ENCODE measurements at regions not wholly inside any gene's neighbourhood (a gene's known extent, or its start where the extent isn't known, plus 50 kb on each side); places are given as distances from the start of the nearest gene placed in this dataset.
"Not testable (repeated sequence)": the region's sequence is repeated elsewhere in the genome, so short reads cannot be mapped to it uniquely, and the experiment has no call there.

GRCh38 chr6:144493035-144493910 lies 208.1 kb downstream of the UTRN start:
- Mint-ChIP-seq H3K27ac (ENCODE audit: unreplicated experiment) (no peak overlapping the region), H3K36me3 (ENCODE audit: unreplicated experiment) (no peaks in the 10 kb centered on the region), H3K27me3 (ENCODE audit: unreplicated experiment) (no peaks in the 10 kb centered on the region), H3K4me1 (ENCODE audit: low read depth, unreplicated experiment) (no peaks in the 10 kb centered on the region), H3K4me3 (ENCODE audit: unreplicated experiment) (no peak overlapping the region), H3K9me3 (ENCODE audit: unreplicated experiment) (no peaks in the 10 kb centered on the region)
- TF ChIP-seq, protein P1, sequence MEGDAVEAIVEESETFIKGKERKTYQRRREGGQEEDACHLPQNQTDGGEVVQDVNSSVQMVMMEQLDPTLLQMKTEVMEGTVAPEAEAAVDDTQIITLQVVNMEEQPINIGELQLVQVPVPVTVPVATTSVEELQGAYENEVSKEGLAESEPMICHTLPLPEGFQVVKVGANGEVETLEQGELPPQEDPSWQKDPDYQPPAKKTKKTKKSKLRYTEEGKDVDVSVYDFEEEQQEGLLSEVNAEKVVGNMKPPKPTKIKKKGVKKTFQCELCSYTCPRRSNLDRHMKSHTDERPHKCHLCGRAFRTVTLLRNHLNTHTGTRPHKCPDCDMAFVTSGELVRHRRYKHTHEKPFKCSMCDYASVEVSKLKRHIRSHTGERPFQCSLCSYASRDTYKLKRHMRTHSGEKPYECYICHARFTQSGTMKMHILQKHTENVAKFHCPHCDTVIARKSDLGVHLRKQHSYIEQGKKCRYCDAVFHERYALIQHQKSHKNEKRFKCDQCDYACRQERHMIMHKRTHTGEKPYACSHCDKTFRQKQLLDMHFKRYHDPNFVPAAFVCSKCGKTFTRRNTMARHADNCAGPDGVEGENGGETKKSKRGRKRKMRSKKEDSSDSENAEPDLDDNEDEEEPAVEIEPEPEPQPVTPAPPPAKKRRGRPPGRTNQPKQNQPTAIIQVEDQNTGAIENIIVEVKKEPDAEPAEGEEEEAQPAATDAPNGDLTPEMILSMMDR (IDR thresholded peaks at IDR 0.05; ENCODE audit: partially characterized antibody, unreplicated experiment) = no peak
- DNase-seq = no peak

DNA sequence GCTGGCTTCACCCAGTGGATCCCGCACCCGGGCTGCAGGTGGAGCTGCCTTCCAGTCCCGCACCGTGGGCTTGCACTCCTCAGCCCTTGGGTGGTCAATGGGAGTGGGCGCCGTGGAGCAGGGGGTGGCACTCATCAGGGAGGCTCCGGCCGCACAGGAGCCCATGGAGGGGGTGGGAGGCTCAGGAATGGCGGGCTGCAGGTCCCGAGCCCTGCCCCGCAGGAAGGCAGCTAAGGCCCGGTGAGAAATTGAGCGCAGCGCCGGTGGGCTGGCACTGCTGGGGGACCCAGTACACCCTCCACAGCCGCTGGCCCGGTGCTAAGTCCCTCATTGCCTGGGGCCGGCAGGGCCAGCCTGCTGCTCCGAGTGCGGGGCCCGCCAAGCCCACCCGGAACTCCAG lies 209.9 kb downstream of the UTRN start:
- H3K9me3 Mint-ChIP-seq (ENCODE audit: unreplicated experiment); DNase-seq; H3K4me1 Mint-ChIP-seq (ENCODE audit: low read depth, unreplicated experiment); H3K27ac Mint-ChIP-seq (ENCODE audit: unreplicated experiment); H3K36me3 Mint-ChIP-seq (ENCODE audit: unreplicated experiment); H3K27me3 Mint-ChIP-seq (ENCODE audit: unreplicated experiment); H3K4me3 Mint-ChIP-seq (ENCODE audit: unreplicated experiment): not testable (repeated sequence)

DNA sequence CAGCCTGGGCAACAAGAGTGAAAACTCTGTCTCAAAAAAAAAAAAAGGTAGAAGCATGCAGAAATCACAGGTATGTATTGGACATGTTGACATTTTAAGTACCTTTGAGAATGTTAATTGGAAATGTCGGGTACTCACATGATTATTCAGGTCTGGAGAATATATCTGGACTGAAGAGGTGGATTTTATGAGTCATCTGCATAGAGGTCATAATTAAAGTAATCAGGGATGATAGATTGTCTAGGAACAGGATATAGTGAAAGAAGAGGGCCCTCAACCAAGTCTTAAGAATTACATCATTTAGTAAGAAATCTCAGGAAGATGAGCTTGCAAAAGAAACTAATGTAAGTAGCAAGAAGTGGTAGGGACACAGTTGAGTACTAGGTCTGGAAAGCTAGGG lies 212.5 kb downstream of the UTRN start:
- no peaks in the 10 kb centered on the region for H3K9me3 Mint-ChIP-seq (ENCODE audit: unreplicated experiment)
- H3K4me1 Mint-ChIP-seq (ENCODE audit: low read depth, unreplicated experiment) = no peaks in the 10 kb centered on the region
- H3K4me3 Mint-ChIP-seq (ENCODE audit: unreplicated experiment) = no peak overlapping the region
- no peak overlapping the region for H3K27ac Mint-ChIP-seq (ENCODE audit: unreplicated experiment)
- no peak for DNase-seq
- H3K36me3 Mint-ChIP-seq (ENCODE audit: unreplicated experiment) = no peaks in the 10 kb centered on the region
- no peaks in the 10 kb centered on the region for H3K27me3 Mint-ChIP-seq (ENCODE audit: unreplicated experiment)
- TF ChIP-seq, protein P1 (IDR thresholded peaks at IDR 0.05; ENCODE audit: partially characterized antibody, unreplicated experiment) = no peak

- Mint-ChIP-seq H3K4me1 (ENCODE audit: low read depth, unreplicated experiment) (no peaks in the 10 kb centered on the region), H3K27me3 (ENCODE audit: unreplicated experiment) (no peaks in the 10 kb centered on the region), H3K36me3 (ENCODE audit: unreplicated experiment) (no peaks in the 10 kb centered on the region), H3K27ac (ENCODE audit: unreplicated experiment) (no peak overlapping the region), H3K9me3 (ENCODE audit: unreplicated experiment) (no peaks in the 10 kb centered on the region), H3K4me3 (ENCODE audit: unreplicated experiment) (no peak overlapping the region)
- TF ChIP-seq, protein P1 (IDR thresholded peaks at IDR 0.05; ENCODE audit: partially characterized antibody, unreplicated experiment) = no peak
- DNase-seq = no peak
Measured at GRCh38 chr6:144500892-144501291, 215.8 kb downstream of the UTRN start.

DNA sequence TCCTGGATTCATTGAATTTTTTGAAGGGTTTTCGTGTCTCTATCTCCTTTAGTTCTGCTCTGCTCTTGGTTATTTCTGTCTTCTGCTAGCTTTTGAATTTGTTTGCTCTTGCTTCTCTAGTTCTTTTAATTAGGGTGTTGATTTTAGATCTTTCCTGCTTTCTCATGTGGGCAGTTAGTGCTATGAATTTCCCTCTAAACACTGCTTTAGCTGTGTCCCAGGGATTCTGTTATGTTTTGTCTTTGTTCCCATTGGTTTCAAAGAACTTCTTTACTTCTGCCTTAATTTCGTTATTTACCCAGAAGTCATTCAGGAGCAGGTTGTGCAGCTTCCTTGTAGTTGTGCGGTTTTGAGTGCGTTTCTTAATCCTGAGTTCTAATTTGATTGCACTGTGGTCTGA lies 220.1 kb downstream of the UTRN start:
- not testable (repeated sequence) for DNase-seq; H3K36me3 Mint-ChIP-seq (ENCODE audit: unreplicated experiment); H3K9me3 Mint-ChIP-seq (ENCODE audit: unreplicated experiment); H3K27me3 Mint-ChIP-seq (ENCODE audit: unreplicated experiment); H3K27ac Mint-ChIP-seq (ENCODE audit: unreplicated experiment); H3K4me3 Mint-ChIP-seq (ENCODE audit: unreplicated experiment); H3K4me1 Mint-ChIP-seq (ENCODE audit: low read depth, unreplicated experiment)

DNA sequence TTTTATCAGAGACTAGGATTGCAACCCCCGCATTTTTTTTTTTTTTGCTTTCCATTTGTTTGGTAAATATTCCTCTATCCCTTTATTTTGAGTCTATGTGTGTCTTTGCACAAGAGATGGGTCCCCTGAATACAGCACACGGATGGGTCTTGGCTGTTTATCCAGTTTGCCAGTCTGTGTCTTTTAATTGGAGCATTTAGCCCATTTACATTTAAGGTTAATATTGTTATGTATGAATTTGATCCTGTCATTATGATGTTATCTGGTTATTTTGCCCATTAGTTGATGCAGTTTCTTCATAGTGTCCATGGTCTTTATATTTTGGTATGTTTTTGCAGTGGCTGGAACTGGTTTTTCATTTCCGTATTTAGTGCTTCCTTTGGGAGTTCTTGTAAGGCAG lies 220.9 kb downstream of the UTRN start:
- H3K36me3 Mint-ChIP-seq (ENCODE audit: unreplicated experiment); H3K4me1 Mint-ChIP-seq (ENCODE audit: low read depth, unreplicated experiment); H3K27ac Mint-ChIP-seq (ENCODE audit: unreplicated experiment); H3K4me3 Mint-ChIP-seq (ENCODE audit: unreplicated experiment); DNase-seq; H3K9me3 Mint-ChIP-seq (ENCODE audit: unreplicated experiment); H3K27me3 Mint-ChIP-seq (ENCODE audit: unreplicated experiment): not testable (repeated sequence)

DNA sequence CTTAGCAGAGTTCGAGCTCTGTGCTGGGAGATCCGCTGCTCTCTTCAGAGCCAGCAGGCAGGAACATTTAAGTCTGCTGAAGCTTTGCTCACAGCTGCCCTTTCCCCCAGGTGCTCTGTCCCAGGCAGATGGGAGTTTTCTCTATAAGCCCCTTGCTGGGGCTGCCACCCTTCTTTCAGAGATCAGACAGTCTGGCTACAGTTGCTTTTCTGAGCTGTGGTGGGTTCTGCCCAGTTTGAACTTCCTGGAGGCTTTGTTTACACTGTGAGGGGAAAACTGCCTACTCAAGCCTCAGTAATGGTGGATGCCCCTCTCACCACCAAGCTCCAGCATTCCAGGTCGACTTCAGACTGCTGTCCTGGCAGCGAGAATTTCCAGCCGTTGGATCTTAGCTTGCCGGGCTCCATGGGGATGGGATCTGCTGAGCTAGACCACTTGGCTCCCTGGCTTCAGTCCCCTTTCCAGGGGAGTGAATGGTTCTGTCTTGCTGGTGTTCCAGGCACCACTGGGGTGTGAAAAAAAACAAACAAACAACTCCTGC lies 222.7 kb downstream of the UTRN start:
- H3K4me3 Mint-ChIP-seq (ENCODE audit: unreplicated experiment); H3K4me1 Mint-ChIP-seq (ENCODE audit: low read depth, unreplicated experiment); H3K27me3 Mint-ChIP-seq (ENCODE audit: unreplicated experiment); DNase-seq; H3K36me3 Mint-ChIP-seq (ENCODE audit: unreplicated experiment); H3K27ac Mint-ChIP-seq (ENCODE audit: unreplicated experiment); H3K9me3 Mint-ChIP-seq (ENCODE audit: unreplicated experiment): not testable (repeated sequence)
